Neural cell (in vitro differentiated cells): ENCODE measurements at regions not wholly inside any gene's neighbourhood (a gene's known extent, or its start where the extent isn't known, plus 50 kb on each side); places are given as distances from the start of the nearest gene placed in this dataset.

Experiments
- EZH2 ChIP-seq: fragments of 200-600, 300-800 bp; shearing (Covaris generic), sonication (generic); IDR thresholded peaks from 2 replicates; pipeline ENCODE4 v1.6.1; 2014; ENCODE audit warnings: antibody characterized with exemption, low read length, borderline replicate concordance, mild to moderate bottlenecking; ENCODE audit not compliant: insufficient read depth, poor library complexity, severe bottlenecking
- RAD21 ChIP-seq: fragments of 450-650 bp; conservative IDR thresholded peaks from 2 replicates; pipeline ENCODE4 v1.6.1; 2014; ENCODE audit warnings: antibody characterized with exemption, mild to moderate bottlenecking, moderate library complexity
- TF ChIP-seq, protein P1 (sequence below): fragments of 450-650 bp; IDR thresholded peaks from 2 replicates; pipeline ENCODE4 v1.5.1; 2014; ENCODE audit warnings: antibody characterized with exemption, mild to moderate bottlenecking, moderate library complexity; ENCODE audit not compliant: poor library complexity, severe bottlenecking

DNA sequence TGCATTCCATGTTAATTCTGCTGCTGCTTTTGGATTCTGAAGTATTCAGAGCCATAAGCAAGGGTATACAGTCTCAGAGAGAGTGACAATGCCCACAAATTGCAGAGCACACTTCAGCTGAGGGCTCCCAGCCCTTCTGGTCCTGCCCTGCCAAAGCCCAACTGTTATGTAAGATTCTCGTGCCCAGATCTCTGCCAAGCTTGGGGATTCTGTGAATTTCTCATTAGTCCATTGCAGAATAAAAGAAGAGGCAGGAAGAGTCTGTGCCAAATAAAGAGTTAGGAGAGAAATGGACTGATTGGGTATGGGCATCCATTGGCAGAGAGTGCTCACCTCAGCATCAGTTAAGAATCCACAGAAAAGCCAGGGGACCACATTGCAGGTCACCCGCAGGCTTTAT is 112.0 kb upstream of the PNPT1 start:
- TF ChIP-seq RAD21 (no peak), EZH2 (no peak)
- TF ChIP-seq, protein P1, sequence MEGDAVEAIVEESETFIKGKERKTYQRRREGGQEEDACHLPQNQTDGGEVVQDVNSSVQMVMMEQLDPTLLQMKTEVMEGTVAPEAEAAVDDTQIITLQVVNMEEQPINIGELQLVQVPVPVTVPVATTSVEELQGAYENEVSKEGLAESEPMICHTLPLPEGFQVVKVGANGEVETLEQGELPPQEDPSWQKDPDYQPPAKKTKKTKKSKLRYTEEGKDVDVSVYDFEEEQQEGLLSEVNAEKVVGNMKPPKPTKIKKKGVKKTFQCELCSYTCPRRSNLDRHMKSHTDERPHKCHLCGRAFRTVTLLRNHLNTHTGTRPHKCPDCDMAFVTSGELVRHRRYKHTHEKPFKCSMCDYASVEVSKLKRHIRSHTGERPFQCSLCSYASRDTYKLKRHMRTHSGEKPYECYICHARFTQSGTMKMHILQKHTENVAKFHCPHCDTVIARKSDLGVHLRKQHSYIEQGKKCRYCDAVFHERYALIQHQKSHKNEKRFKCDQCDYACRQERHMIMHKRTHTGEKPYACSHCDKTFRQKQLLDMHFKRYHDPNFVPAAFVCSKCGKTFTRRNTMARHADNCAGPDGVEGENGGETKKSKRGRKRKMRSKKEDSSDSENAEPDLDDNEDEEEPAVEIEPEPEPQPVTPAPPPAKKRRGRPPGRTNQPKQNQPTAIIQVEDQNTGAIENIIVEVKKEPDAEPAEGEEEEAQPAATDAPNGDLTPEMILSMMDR, result no peak
